ENCODE measurements at regions not wholly inside any gene's neighbourhood (a gene's known extent, or its start where the extent isn't known, plus 50 kb on each side); places are given as distances from the start of the nearest gene placed in this dataset.

GRCh38 chr4:19327364-19327763 is 924.3 kb upstream of the SLIT2 start:
- no peak for DNase-seq

- no peak for DNase-seq
Observed at GRCh38 chr4:19324184-19324583, 927.5 kb upstream of the SLIT2 start.

GRCh38 chr4:19319607-19320006 is 932.1 kb upstream of the SLIT2 start:
- DNase-seq, result no peak

GRCh38 chr4:19317377-19317776 is 934.3 kb upstream of the SLIT2 start:
- DNase-seq, result no peak

GRCh38 chr4:19314116-19314515 is 937.6 kb upstream of the SLIT2 start:
- DNase-seq, result peak; percentile 54

GRCh38 chr4:19309378-19309777 is 942.3 kb upstream of the SLIT2 start:
- peak; percentile 45 for DNase-seq

GRCh38 chr4:19304028-19304427 is 947.7 kb upstream of the SLIT2 start:
- no peak for DNase-seq

GRCh38 chr4:19301527-19301926 is 950.2 kb upstream of the SLIT2 start:
- DNase-seq, result no peak

- DNase-seq, result no peak
Observed at GRCh38 chr4:19300213-19300612, 951.5 kb upstream of the SLIT2 start.

- DNase-seq, result no peak
Observed at GRCh38 chr4:19298998-19299397, 952.7 kb upstream of the SLIT2 start.

GRCh38 chr4:19293781-19294180 is 957.9 kb upstream of the SLIT2 start:
- DNase-seq, result no peak

GRCh38 chr4:19293080-19293479 is 958.6 kb upstream of the SLIT2 start:
- DNase-seq, result no peak

GRCh38 chr4:19286924-19287323 is 964.8 kb upstream of the SLIT2 start:
- DNase-seq, result no peak

- no peak for DNase-seq
Observed at GRCh38 chr4:19285146-19285545, 966.6 kb upstream of the SLIT2 start.

GRCh38 chr4:19278665-19279064 is 973.0 kb upstream of the SLIT2 start:
- no peak for DNase-seq

- no peak for DNase-seq
Observed at GRCh38 chr4:19266566-19266965, 985.1 kb upstream of the SLIT2 start.

GRCh38 chr4:19262467-19262866 is 989.2 kb upstream of the SLIT2 start:
- DNase-seq, result peak; percentile 10

GRCh38 chr4:19260346-19260745 is 991.4 kb upstream of the SLIT2 start:
- DNase-seq, result no peak

- DNase-seq, result no peak
Observed at GRCh38 chr4:19259920-19260319, 991.8 kb upstream of the SLIT2 start.

GRCh38 chr4:19256823-19257222 is 994.9 kb upstream of the SLIT2 start:
- DNase-seq, result no peak

GRCh38 chr4:19254486-19254885 is 997.2 kb upstream of the SLIT2 start:
- no peak for DNase-seq

- DNase-seq, result no peak
Observed at GRCh38 chr4:19248023-19248422, 1003.7 kb upstream of the SLIT2 start.

- no peak for DNase-seq
Observed at GRCh38 chr4:19241895-19242294, 1009.8 kb upstream of the SLIT2 start.

GRCh38 chr4:19239565-19239964 is 1012.1 kb upstream of the SLIT2 start:
- no peak for DNase-seq

- no peak for DNase-seq
Observed at GRCh38 chr4:19236473-19236872, 1015.2 kb upstream of the SLIT2 start.

All from renal pelvis (tissue), 1 donor.